ENCODE measurements at regions not wholly inside any gene's neighbourhood (a gene's known extent, or its start where the extent isn't known, plus 50 kb on each side); places are given as distances from the start of the nearest gene placed in this dataset.

GRCh38 chr2:208545403-208546042 lies 138.9 kb downstream of the PTH2R start:
- Histone ChIP-seq H3K4me3 (ENCODE audit: low read depth, low read length) (no peak overlapping the region), H3K4me1 (no peaks in the 10 kb centered on the region), H3K27me3 (ENCODE audit: control insufficient read depth, insufficient read depth, low read length) (no peaks in the 10 kb centered on the region), H3K36me3 (ENCODE audit: control insufficient read depth, insufficient read depth, low read length) (no peaks in the 10 kb centered on the region), H3K79me2 (no peaks in the 10 kb centered on the region), H3K9ac (no peak overlapping the region), H3K9me3 (ENCODE audit: control insufficient read depth, low read length) (no peaks in the 10 kb centered on the region), H3K4me2 (ENCODE audit: low read length) (no peak overlapping the region), H3K27ac (no peak overlapping the region), H2AFZ (no peak overlapping the region)
- TF ChIP-seq CTCF (IDR thresholded peaks at IDR 0.05) = no peak

GRCh38 chr2:208546107-208546506 lies 139.5 kb downstream of the PTH2R start:
- Histone ChIP-seq H3K4me3 (ENCODE audit: low read depth, low read length) (no peak overlapping the region), H3K27ac (no peak overlapping the region), H3K9ac (no peak overlapping the region), H2AFZ (no peak overlapping the region), H3K4me1 (no peaks in the 10 kb centered on the region), H3K27me3 (ENCODE audit: control insufficient read depth, insufficient read depth, low read length) (no peaks in the 10 kb centered on the region), H3K4me2 (ENCODE audit: low read length) (no peak overlapping the region), H3K9me3 (ENCODE audit: control insufficient read depth, low read length) (no peaks in the 10 kb centered on the region), H3K36me3 (ENCODE audit: control insufficient read depth, insufficient read depth, low read length) (no peaks in the 10 kb centered on the region), H3K79me2 (no peaks in the 10 kb centered on the region)
- no peak for TF ChIP-seq CTCF (IDR thresholded peaks at IDR 0.05)

GRCh38 chr2:208546860-208547650 lies 140.5 kb downstream of the PTH2R start:
- TF ChIP-seq CTCF (IDR thresholded peaks at IDR 0.05) = no peak
- H3K79me2 ChIP-seq = no peaks in the 10 kb centered on the region

GRCh38 chr2:208548700-208549099 lies 142.1 kb downstream of the PTH2R start:
- Histone ChIP-seq H3K4me1 (no peaks in the 10 kb centered on the region), H2AFZ (no peak overlapping the region), H3K27ac (no peak overlapping the region), H3K9ac (no peak overlapping the region), H3K4me3 (ENCODE audit: low read depth, low read length) (no peak overlapping the region), H3K79me2 (no peaks in the 10 kb centered on the region), H3K27me3 (ENCODE audit: control insufficient read depth, insufficient read depth, low read length) (no peaks in the 10 kb centered on the region), H3K4me2 (ENCODE audit: low read length) (no peak overlapping the region), H3K9me3 (ENCODE audit: control insufficient read depth, low read length) (no peaks in the 10 kb centered on the region), H3K36me3 (ENCODE audit: control insufficient read depth, insufficient read depth, low read length) (no peaks in the 10 kb centered on the region)
- TF ChIP-seq CTCF (IDR thresholded peaks at IDR 0.05) = no peak

More at GRCh38 chr2:208546860-208547650, 140.5 kb downstream of the PTH2R start:
- Histone ChIP-seq H3K4me2 (ENCODE audit: low read length) (no peak overlapping the region), H3K36me3 (ENCODE audit: control insufficient read depth, insufficient read depth, low read length) (no peaks in the 10 kb centered on the region), H3K9ac (no peak overlapping the region), H3K4me3 (ENCODE audit: low read depth, low read length) (no peak overlapping the region), H3K27ac (no peak overlapping the region), H3K9me3 (ENCODE audit: control insufficient read depth, low read length) (no peaks in the 10 kb centered on the region), H2AFZ (no peak overlapping the region), H3K4me1 (no peaks in the 10 kb centered on the region), H3K27me3 (ENCODE audit: control insufficient read depth, insufficient read depth, low read length) (no peaks in the 10 kb centered on the region)
